OCI-LY3 (cell line): ENCODE measurements at regions not wholly inside any gene's neighbourhood (a gene's known extent, or its start where the extent isn't known, plus 50 kb on each side); places are given as distances from the start of the nearest gene placed in this dataset.

Experiments
- CTCF ChIP-seq: fragments of 200-600, 300-600 bp; sonication (generic); IDR thresholded peaks from 2 replicates; pipeline ENCODE4 v1.5.1; 2014; ENCODE audit warnings: antibody characterized with exemption, low read length, low read depth
- EZH2phosphoT487 ChIP-seq: fragments of 200-600 bp; shearing (Covaris generic); IDR thresholded peaks from 2 replicates; pipeline ENCODE4 v1.6.1; 2018; ENCODE audit warnings: antibody characterized with exemption, mixed run types, low read depth

- TF ChIP-seq CTCF (no peak), EZH2phosphoT487 (no peak)
Observed at GRCh38 chr21:28642891-28643290, 349.8 kb downstream of the LTN1 start.
